ENCODE measurements at regions not wholly inside any gene's neighbourhood (a gene's known extent, or its start where the extent isn't known, plus 50 kb on each side); places are given as distances from the start of the nearest gene placed in this dataset.

DNA sequence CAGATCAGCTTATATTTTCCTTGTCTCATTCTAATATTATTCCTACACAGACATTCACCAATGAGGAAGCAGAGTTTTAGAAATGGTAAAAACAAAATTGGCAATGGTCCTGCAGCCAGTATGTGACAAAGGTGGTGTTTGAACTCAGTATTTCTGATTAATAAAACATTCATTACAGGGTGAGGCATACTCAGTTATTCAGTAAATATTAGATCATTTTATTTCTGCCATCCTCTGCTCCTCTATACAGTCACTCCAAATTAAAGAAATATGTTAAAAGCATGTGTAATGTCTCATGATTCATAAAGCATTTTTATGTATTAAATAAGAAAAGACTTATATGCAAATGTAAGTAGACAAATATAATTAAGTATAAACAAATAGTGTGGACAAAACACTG, 684.6 kb upstream of the ACO1 start:
- POLR2A ChIA-PET = no interaction called here
- no peaks in the 10 kb centered on the region for H3K27me3 Mint-ChIP-seq (ENCODE audit: insufficient read depth, unreplicated experiment)
- no peaks in the 10 kb centered on the region for H3K4me1 Mint-ChIP-seq (ENCODE audit: low read depth, unreplicated experiment)
- no TSS peak for BruUV-seq (replicated peaks)
- no peak overlapping the region for H3K27ac Mint-ChIP-seq (ENCODE audit: unreplicated experiment)
- Histone ChIP-seq H3K9me3 (no peaks in the 10 kb centered on the region), H3K27me3 (replicated peaks; ENCODE audit: control insufficient read depth, insufficient read depth, low read length) (no peaks in the 10 kb centered on the region), H3K4me3 (ENCODE audit: low read depth, low read length) (no peak overlapping the region), H3K4me1 (no peaks in the 10 kb centered on the region), H3K36me3 (ENCODE audit: control insufficient read depth, insufficient read depth, low read length) (no peaks in the 10 kb centered on the region)
- no peak overlapping the region for H3K4me3 Mint-ChIP-seq (ENCODE audit: unreplicated experiment)
- intact Hi-C loops (cut with micrococcal nuclease; ENCODE audit: unreplicated experiment) = no loop called here
- CTCF ChIA-PET = no interaction called here
- TF ChIP-seq, protein P1, sequence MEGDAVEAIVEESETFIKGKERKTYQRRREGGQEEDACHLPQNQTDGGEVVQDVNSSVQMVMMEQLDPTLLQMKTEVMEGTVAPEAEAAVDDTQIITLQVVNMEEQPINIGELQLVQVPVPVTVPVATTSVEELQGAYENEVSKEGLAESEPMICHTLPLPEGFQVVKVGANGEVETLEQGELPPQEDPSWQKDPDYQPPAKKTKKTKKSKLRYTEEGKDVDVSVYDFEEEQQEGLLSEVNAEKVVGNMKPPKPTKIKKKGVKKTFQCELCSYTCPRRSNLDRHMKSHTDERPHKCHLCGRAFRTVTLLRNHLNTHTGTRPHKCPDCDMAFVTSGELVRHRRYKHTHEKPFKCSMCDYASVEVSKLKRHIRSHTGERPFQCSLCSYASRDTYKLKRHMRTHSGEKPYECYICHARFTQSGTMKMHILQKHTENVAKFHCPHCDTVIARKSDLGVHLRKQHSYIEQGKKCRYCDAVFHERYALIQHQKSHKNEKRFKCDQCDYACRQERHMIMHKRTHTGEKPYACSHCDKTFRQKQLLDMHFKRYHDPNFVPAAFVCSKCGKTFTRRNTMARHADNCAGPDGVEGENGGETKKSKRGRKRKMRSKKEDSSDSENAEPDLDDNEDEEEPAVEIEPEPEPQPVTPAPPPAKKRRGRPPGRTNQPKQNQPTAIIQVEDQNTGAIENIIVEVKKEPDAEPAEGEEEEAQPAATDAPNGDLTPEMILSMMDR (IDR thresholded peaks at IDR 0.05; ENCODE audit: insufficient read depth in 1 of 2, low read depth in 1 of 2, low read length in 1 of 2, severe bottlenecking in 1 of 2, unreplicated experiment in 1 of 2) = no peak
- no peak for DNase-seq
- H3K36me3 Mint-ChIP-seq (ENCODE audit: insufficient read depth, unreplicated experiment) = no peaks in the 10 kb centered on the region
- no peaks in the 10 kb centered on the region for H3K9me3 Mint-ChIP-seq (ENCODE audit: unreplicated experiment)

DNA sequence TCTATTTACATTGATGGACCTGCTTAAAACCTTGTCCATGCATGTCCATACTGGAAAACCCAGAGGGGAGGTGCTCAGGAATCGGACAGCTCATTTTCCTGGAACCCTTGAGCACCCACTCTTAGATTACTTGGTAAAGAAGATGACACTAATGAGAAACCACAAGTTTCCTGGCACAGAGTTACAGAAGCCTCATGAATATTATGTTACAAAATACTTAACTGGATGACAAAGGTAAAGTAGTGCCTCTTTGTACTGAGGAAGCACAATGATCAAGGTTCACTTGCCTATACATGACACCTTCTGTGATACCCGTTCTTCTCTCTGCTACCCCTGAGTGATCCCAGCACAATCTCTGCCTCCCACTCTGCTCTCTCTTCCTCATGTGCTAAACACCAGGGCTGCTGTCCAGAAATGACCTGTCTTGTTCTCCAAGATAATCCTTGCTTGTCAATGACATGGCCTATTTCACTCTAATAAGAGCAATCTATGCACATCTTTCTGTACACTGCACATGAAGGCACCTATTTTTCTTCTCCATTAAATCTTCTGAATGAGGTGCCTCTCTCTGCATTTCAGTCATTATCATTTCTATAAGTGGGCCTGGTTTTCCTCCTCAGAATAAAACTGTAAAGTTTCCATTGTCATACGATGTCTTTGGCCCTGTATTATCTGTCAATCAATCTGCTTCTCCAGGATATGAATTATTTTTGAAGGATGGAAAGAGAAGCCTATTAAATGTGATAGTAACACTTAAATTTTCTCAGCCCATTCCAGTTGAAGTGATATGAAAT, 684.0 kb upstream of the ACO1 start:
- intact Hi-C loops (cut with micrococcal nuclease; ENCODE audit: unreplicated experiment) = no loop called here
- Mint-ChIP-seq H3K9me3 (ENCODE audit: unreplicated experiment) (no peaks in the 10 kb centered on the region), H3K36me3 (ENCODE audit: insufficient read depth, unreplicated experiment) (no peaks in the 10 kb centered on the region), H3K27ac (ENCODE audit: unreplicated experiment) (no peak overlapping the region), H3K27me3 (ENCODE audit: insufficient read depth, unreplicated experiment) (no peaks in the 10 kb centered on the region), H3K4me3 (ENCODE audit: unreplicated experiment) (no peak overlapping the region), H3K4me1 (ENCODE audit: low read depth, unreplicated experiment) (no peaks in the 10 kb centered on the region)
- BruUV-seq (replicated peaks) = no TSS peak
- TF ChIP-seq, protein P1 (IDR thresholded peaks at IDR 0.05; ENCODE audit: insufficient read depth in 1 of 2, low read depth in 1 of 2, low read length in 1 of 2, severe bottlenecking in 1 of 2, unreplicated experiment in 1 of 2) = no peak
- Histone ChIP-seq H3K4me1 (no peaks in the 10 kb centered on the region), H3K4me3 (ENCODE audit: low read depth, low read length) (no peak overlapping the region), H3K9me3 (no peaks in the 10 kb centered on the region), H3K36me3 (ENCODE audit: control insufficient read depth, insufficient read depth, low read length) (no peaks in the 10 kb centered on the region), H3K27me3 (replicated peaks; ENCODE audit: control insufficient read depth, insufficient read depth, low read length) (no peaks in the 10 kb centered on the region)
- CTCF ChIA-PET = no interaction called here
- DNase-seq = no peak
- POLR2A ChIA-PET = no interaction called here

DNA sequence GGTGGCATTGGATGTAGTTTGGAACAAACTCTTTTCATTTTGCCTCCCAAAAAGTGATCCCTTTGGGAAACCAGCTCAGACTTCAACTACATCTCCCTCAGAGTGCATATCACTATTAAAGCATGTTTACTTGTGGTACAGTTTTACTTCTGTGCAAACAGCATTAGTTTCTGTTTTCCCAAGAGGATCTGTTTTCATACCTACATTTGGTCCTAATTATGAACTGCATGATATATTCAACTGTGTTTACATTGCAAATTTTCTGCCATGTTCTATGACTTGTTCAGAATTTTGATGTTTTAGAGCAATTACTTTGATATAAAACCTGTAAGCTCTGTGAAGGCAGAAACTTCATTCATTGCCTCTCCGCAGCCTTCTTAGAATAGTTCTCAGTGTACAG, 681.5 kb upstream of the ACO1 start:
- Mint-ChIP-seq H3K27me3 (ENCODE audit: insufficient read depth, unreplicated experiment) (no peaks in the 10 kb centered on the region), H3K9me3 (ENCODE audit: unreplicated experiment) (no peaks in the 10 kb centered on the region), H3K36me3 (ENCODE audit: insufficient read depth, unreplicated experiment) (no peaks in the 10 kb centered on the region), H3K27ac (ENCODE audit: unreplicated experiment) (no peak overlapping the region), H3K4me3 (ENCODE audit: unreplicated experiment) (no peak overlapping the region), H3K4me1 (ENCODE audit: low read depth, unreplicated experiment) (no peaks in the 10 kb centered on the region)
- intact Hi-C loops (cut with micrococcal nuclease; ENCODE audit: unreplicated experiment) = no loop called here
- TF ChIP-seq, protein P1 (IDR thresholded peaks at IDR 0.05; ENCODE audit: insufficient read depth in 1 of 2, low read depth in 1 of 2, low read length in 1 of 2, severe bottlenecking in 1 of 2, unreplicated experiment in 1 of 2) = no peak
- Histone ChIP-seq H3K9me3 (no peaks in the 10 kb centered on the region), H3K27me3 (replicated peaks; ENCODE audit: control insufficient read depth, insufficient read depth, low read length) (no peaks in the 10 kb centered on the region), H3K36me3 (ENCODE audit: control insufficient read depth, insufficient read depth, low read length) (no peaks in the 10 kb centered on the region), H3K4me3 (ENCODE audit: low read depth, low read length) (no peak overlapping the region), H3K4me1 (no peaks in the 10 kb centered on the region)
- ChIA-PET CTCF (no interaction called here), POLR2A (no interaction called here)
- DNase-seq = no peak
- BruUV-seq (replicated peaks) = no TSS peak
